COR-L47 (cell line): ENCODE measurements at regions not wholly inside any gene's neighbourhood (a gene's known extent, or its start where the extent isn't known, plus 50 kb on each side); places are given as distances from the start of the nearest gene placed in this dataset.

ENCODE experiments used
- DNase-seq: peaks from one replicate; lab custom pipeline; 2025; lab: John Stamatoyannopoulos, UW

GRCh38 chr5:38029397-38030065 is 189.7 kb upstream of the GDNF start:
- no peak for DNase-seq

GRCh38 chr5:38023799-38024198 is 184.0 kb upstream of the GDNF start:
- DNase-seq, result no peak

- no peak for DNase-seq
These were observed 183.5 kb upstream of the GDNF start for GRCh38 chr5:38023371-38023770.

- DNase-seq, result no peak
These were observed 182.8 kb upstream of the GDNF start for GRCh38 chr5:38022631-38023030.

- no peak for DNase-seq
These were observed 178.2 kb upstream of the GDNF start for GRCh38 chr5:38018016-38018415.

GRCh38 chr5:38013107-38013506 is 173.3 kb upstream of the GDNF start:
- DNase-seq, result no peak

GRCh38 chr5:38011668-38012188 is 171.9 kb upstream of the GDNF start:
- no peak for DNase-seq

GRCh38 chr5:38009749-38010358 is 170.0 kb upstream of the GDNF start:
- DNase-seq, result no peak

- no peak for DNase-seq
These were observed 168.4 kb upstream of the GDNF start for GRCh38 chr5:38008198-38008597.

GRCh38 chr5:37999593-37999992 is 159.8 kb upstream of the GDNF start:
- DNase-seq, result no peak

GRCh38 chr5:37996918-37997317 is 157.1 kb upstream of the GDNF start:
- DNase-seq, result no peak

- DNase-seq, result no peak
These were observed 154.9 kb upstream of the GDNF start for GRCh38 chr5:37994729-37995128.

GRCh38 chr5:37991301-37992299 is 151.8 kb upstream of the GDNF start:
- no peak for DNase-seq

GRCh38 chr5:37989884-37990283 is 150.0 kb upstream of the GDNF start:
- no peak for DNase-seq

GRCh38 chr5:37988454-37989046 is 148.7 kb upstream of the GDNF start:
- no peak for DNase-seq

GRCh38 chr5:37984300-37984699 is 144.5 kb upstream of the GDNF start:
- no peak for DNase-seq

GRCh38 chr5:37983463-37983862 is 143.6 kb upstream of the GDNF start:
- DNase-seq, result no peak

- no peak for DNase-seq
These were observed 139.7 kb upstream of the GDNF start for GRCh38 chr5:37979559-37979958.

- DNase-seq, result no peak
These were observed 135.7 kb upstream of the GDNF start for GRCh38 chr5:37975531-37975930.

GRCh38 chr5:37971483-37972024 is 131.7 kb upstream of the GDNF start:
- no peak for DNase-seq

- DNase-seq, result no peak
These were observed 127.0 kb upstream of the GDNF start for GRCh38 chr5:37966871-37967270.

GRCh38 chr5:37966291-37966690 is 126.5 kb upstream of the GDNF start:
- DNase-seq, result no peak
